Muscle of leg (tissue), 3 donors: ENCODE measurements at regions not wholly inside any gene's neighbourhood (a gene's known extent, or its start where the extent isn't known, plus 50 kb on each side); places are given as distances from the start of the nearest gene placed in this dataset.
"Not testable (repeated sequence)": the region's sequence is repeated elsewhere in the genome, so short reads cannot be mapped to it uniquely, and the experiment has no call there.

Experiments used
- DNase-seq: peaks from one replicate; pipeline ENCODE4 v3.0.0; 2013
- H3K27ac ChIP-seq: one replicate; pipeline ENCODE4 v1.5.1; 2013; ENCODE audit warnings: mild to moderate bottlenecking, low read length, control low read depth
- H3K27me3 ChIP-seq: one replicate; pipeline ENCODE4 v1.6.1; 2013; ENCODE audit warnings: low read length; ENCODE audit not compliant: control insufficient read depth, insufficient read depth
- H3K36me3 ChIP-seq: one replicate; pipeline ENCODE4 v1.6.1; 2013; ENCODE audit warnings: low read length; ENCODE audit not compliant: control insufficient read depth, insufficient read depth
- H3K4me1 ChIP-seq: one replicate; pipeline ENCODE4 v1.6.1; 2013; ENCODE audit warnings: low read length; ENCODE audit not compliant: control insufficient read depth, insufficient read depth
- H3K4me3 ChIP-seq: one replicate; pipeline ENCODE4 v1.5.1; 2013; ENCODE audit warnings: low read length, control low read depth
- H3K9me3 ChIP-seq: replicated peaks from 2 replicates; pipeline ENCODE4 v1.6.1; 2013; ENCODE audit warnings: low read depth, low read length; ENCODE audit not compliant: control insufficient read depth
- WGBS: methylation state at CpG from one replicate; pipeline ENCODE4 v1.1.5; 2013; ENCODE audit warnings: missing lambda C conversion rate; ENCODE audit not compliant: insufficient coverage; 5-methylcytosine and 5-hydroxymethylcytosine counted together

- H3K36me3 ChIP-seq = no peaks in the 10 kb centered on the region
- H3K4me1 ChIP-seq = no peaks in the 10 kb centered on the region
- no peaks in the 10 kb centered on the region for H3K27me3 ChIP-seq
- no peak for DNase-seq
- no peaks in the 10 kb centered on the region for H3K9me3 ChIP-seq
- 86% methylated on average over 5 of the region's 9 CpGs for WGBS
- no peak overlapping the region for H3K4me3 ChIP-seq
- H3K27ac ChIP-seq = no peak overlapping the region
These were observed 405.8 kb downstream of the TMEM182 start for GRCh38 chr2:103167599-103167998.

GRCh38 chr2:103169861-103170260 is 408.0 kb downstream of the TMEM182 start:
- H3K36me3 ChIP-seq = no peaks in the 10 kb centered on the region
- no peaks in the 10 kb centered on the region for H3K4me1 ChIP-seq
- no peaks in the 10 kb centered on the region for H3K27me3 ChIP-seq
- DNase-seq = no peak
- H3K4me3 ChIP-seq = no peak overlapping the region
- no peak overlapping the region for H3K27ac ChIP-seq
- no peaks in the 10 kb centered on the region for H3K9me3 ChIP-seq

GRCh38 chr2:103172821-103173220 is 411.0 kb downstream of the TMEM182 start:
- no peaks in the 10 kb centered on the region for H3K9me3 ChIP-seq
- no peak overlapping the region for H3K4me3 ChIP-seq
- H3K36me3 ChIP-seq = no peaks in the 10 kb centered on the region
- H3K27ac ChIP-seq = no peak overlapping the region
- H3K27me3 ChIP-seq = no peaks in the 10 kb centered on the region
- no CpG with 5 or more reads among the region's 2 CpGs for WGBS
- H3K4me1 ChIP-seq = no peaks in the 10 kb centered on the region
- no peak for DNase-seq

DNA sequence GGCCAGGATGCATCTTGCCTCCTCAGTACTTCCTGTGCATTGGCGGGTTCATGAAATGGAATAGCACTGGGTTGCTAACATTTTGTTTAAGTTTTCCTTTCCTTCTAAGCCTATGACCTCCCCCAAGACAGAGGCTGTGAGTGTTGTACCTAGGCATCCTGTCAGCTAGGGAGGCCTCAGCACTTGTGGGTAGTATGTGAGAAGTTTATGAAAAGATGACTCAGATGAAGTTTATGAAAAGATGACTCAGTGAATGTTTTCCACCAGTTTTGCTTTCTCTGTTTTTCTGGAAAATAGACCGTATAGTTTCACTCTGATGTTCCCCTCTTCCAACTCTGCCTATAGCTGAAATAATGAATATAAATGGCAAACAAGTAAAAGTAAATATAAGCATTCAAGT is 412.9 kb downstream of the TMEM182 start:
- no peak for DNase-seq
- no CpG with 5 or more reads among the region's 2 CpGs for WGBS
- H3K27ac ChIP-seq = no peak overlapping the region

DNA sequence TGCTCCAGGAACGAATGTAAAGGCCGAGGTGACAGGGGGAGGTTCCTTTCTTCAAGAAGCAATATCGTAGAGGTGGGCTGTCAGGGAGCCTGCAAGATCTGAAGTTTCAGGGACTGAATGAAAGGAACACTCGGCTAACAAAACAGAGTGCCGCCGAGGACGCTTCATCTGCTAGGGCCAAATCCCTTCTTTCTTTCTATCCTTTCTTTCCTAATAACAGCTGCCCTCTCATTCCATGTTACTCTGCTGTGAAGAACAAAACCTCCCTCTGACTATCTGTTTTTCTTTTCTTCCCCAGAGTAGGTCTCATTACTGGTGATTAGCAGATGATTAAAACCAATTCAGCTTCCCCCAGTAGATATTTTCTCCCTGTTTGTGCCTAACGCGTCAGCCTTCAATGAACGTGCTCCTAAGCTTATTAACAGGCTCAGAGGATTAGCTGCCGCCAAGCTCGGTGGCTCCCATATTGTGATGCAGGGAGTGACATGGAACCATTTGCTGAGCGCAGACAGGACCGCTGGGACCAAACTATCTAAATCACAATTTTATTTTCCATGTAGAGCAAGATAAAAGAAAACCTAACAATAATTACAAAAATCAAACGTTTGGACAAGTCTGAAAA is 414.6 kb downstream of the TMEM182 start:
- H3K4me3 ChIP-seq = no peak overlapping the region
- H3K27ac ChIP-seq = no peak overlapping the region
- H3K9me3 ChIP-seq = no peaks in the 10 kb centered on the region
- 81% methylated on average over 7 of the region's 15 CpGs for WGBS
- H3K36me3 ChIP-seq = no peaks in the 10 kb centered on the region
- DNase-seq = no peak
- no peaks in the 10 kb centered on the region for H3K27me3 ChIP-seq
- no peaks in the 10 kb centered on the region for H3K4me1 ChIP-seq

More for the DNA sequence above, 412.9 kb downstream of the TMEM182 start:
- Histone ChIP-seq H3K4me1 (no peaks in the 10 kb centered on the region), H3K27me3 (no peaks in the 10 kb centered on the region), H3K9me3 (no peaks in the 10 kb centered on the region), H3K36me3 (no peaks in the 10 kb centered on the region), H3K4me3 (no peak overlapping the region)

GRCh38 chr2:103179798-103180197 is 418.0 kb downstream of the TMEM182 start:
- Histone ChIP-seq H3K4me1 (no peaks in the 10 kb centered on the region), H3K4me3 (no peak overlapping the region), H3K36me3 (no peaks in the 10 kb centered on the region), H3K27me3 (no peaks in the 10 kb centered on the region), H3K9me3 (no peaks in the 10 kb centered on the region), H3K27ac (no peak overlapping the region)
- no peak for DNase-seq
- no CpG with 5 or more reads among the region's 3 CpGs for WGBS

DNA sequence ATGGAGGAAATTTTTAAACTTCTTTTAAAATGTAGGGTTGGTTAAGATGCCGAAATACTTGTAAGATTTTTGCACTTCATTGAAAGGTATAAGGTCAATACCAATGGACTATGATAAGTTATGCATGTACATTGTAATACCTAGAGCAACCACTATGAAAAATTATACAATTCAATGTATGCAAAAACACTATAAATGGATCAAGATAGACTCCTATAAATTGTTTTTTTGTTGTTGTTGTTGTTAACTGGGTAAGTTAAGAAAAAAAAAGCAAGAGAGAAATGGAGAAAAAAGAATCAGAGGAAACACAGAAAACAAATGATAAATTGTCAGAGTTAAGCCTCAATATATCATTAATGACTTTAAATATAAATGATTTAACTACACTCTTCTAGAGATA is 421.2 kb downstream of the TMEM182 start:
- H3K4me1 ChIP-seq = no peaks in the 10 kb centered on the region
- no CpG with 5 or more reads among the region's 1 CpG for WGBS
- H3K9me3 ChIP-seq = no peaks in the 10 kb centered on the region
- no peaks in the 10 kb centered on the region for H3K27me3 ChIP-seq
- DNase-seq = no peak
- H3K4me3 ChIP-seq = no peak overlapping the region
- H3K36me3 ChIP-seq = no peaks in the 10 kb centered on the region
- no peak overlapping the region for H3K27ac ChIP-seq

DNA sequence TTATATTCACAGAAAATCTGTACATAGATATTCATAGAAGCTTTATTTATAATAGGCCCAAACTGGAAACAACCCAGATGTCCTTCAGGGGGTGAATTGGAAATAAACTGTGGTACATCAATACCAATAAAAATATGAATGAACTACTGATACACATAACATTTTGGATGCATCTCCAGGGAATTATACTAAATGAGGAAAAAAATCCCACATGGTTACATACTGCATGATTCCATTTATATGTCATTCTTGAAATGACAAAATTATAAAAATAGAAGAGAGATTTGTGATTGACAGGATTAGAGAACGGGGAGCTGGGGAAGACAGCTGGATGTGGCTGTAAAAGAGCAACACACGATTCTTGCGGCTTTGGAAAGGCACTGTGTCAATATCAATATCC is 435.0 kb downstream of the TMEM182 start:
- Histone ChIP-seq H3K27ac (no peak overlapping the region), H3K36me3 (no peaks in the 10 kb centered on the region), H3K27me3 (no peaks in the 10 kb centered on the region), H3K9me3 (peaks cover 3% of the 10 kb centered on the region), H3K4me3 (no peak overlapping the region), H3K4me1 (no peaks in the 10 kb centered on the region)
- DNase-seq = no peak
- no CpG with 5 or more reads among the region's 3 CpGs for WGBS

GRCh38 chr2:103200774-103201173 is 438.9 kb downstream of the TMEM182 start:
- H3K36me3 ChIP-seq, H3K27ac ChIP-seq, H3K9me3 ChIP-seq, DNase-seq, H3K4me1 ChIP-seq, H3K4me3 ChIP-seq, H3K27me3 ChIP-seq: not testable (repeated sequence)
- WGBS = 88% methylated on average over 4 of the region's 4 CpGs

GRCh38 chr2:103208916-103209315 is 447.1 kb downstream of the TMEM182 start:
- Histone ChIP-seq H3K27ac (no peak overlapping the region), H3K27me3 (no peaks in the 10 kb centered on the region), H3K4me1 (no peaks in the 10 kb centered on the region), H3K4me3 (no peak overlapping the region), H3K9me3 (no peaks in the 10 kb centered on the region), H3K36me3 (no peaks in the 10 kb centered on the region)
- WGBS = 70% methylated on average over 2 of the region's 3 CpGs
- DNase-seq = no peak

- Histone ChIP-seq H3K27ac (no peak overlapping the region), H3K4me1 (no peaks in the 10 kb centered on the region), H3K27me3 (no peaks in the 10 kb centered on the region), H3K36me3 (no peaks in the 10 kb centered on the region), H3K9me3 (no peaks in the 10 kb centered on the region), H3K4me3 (no peak overlapping the region)
- WGBS = 71% methylated on average over 1 of the region's 3 CpGs
- no peak for DNase-seq
These were observed 451.3 kb downstream of the TMEM182 start for GRCh38 chr2:103213028-103213542.
